ENCODE measurements at regions not wholly inside any gene's neighbourhood (a gene's known extent, or its start where the extent isn't known, plus 50 kb on each side); places are given as distances from the start of the nearest gene placed in this dataset.
"Not testable (repeated sequence)": the region's sequence is repeated elsewhere in the genome, so short reads cannot be mapped to it uniquely, and the experiment has no call there.

- H3K79me2 ChIP-seq (ENCODE audit: control insufficient read depth, insufficient read depth, low read length): no peaks in the 10 kb centered on the region
- WGBS (ENCODE audit: extremely low coverage, insufficient coverage, low lambda C conversion rate): no CpG with 5 or more reads among the region's 3 CpGs
- H4K8ac ChIP-seq (ENCODE audit: low read depth, low read length): no peak overlapping the region
- no peak overlapping the region for H3K4me3 ChIP-seq (ENCODE audit: low read length)
- H3K4me2 ChIP-seq (ENCODE audit: low read length): no peak overlapping the region
- H2BK5ac ChIP-seq (ENCODE audit: low read length): no peak overlapping the region
- no peaks in the 10 kb centered on the region for H3K79me1 ChIP-seq (ENCODE audit: low read length)
- H3K23ac ChIP-seq (ENCODE audit: low read length): no peak overlapping the region
- H4K5ac ChIP-seq (ENCODE audit: low read length): no peak overlapping the region
- H3K27me3 ChIP-seq (ENCODE audit: insufficient read depth, low read length, poor library complexity): no peaks in the 10 kb centered on the region
- H2AK5ac ChIP-seq (ENCODE audit: low read length): no peak overlapping the region
- H2BK15ac ChIP-seq (replicated peaks; ENCODE audit: low read depth): no peak overlapping the region
- H3K27ac ChIP-seq (ENCODE audit: low read depth, low read length): no peak overlapping the region
- H3K18ac ChIP-seq (ENCODE audit: low read length): no peak overlapping the region
- no peak overlapping the region for H3K4ac ChIP-seq (ENCODE audit: low read depth, low read length)
- no peak overlapping the region for H3K56ac ChIP-seq (ENCODE audit: low read length)
- no peaks in the 10 kb centered on the region for H3K4me1 ChIP-seq (ENCODE audit: control insufficient read depth, low read depth, low read length)
- DNase-seq: no peak
- H3K9ac ChIP-seq (ENCODE audit: low read length): no peak overlapping the region
- no peaks in the 10 kb centered on the region for H3K36me3 ChIP-seq (ENCODE audit: control insufficient read depth, insufficient read depth, low read length)
- H2BK120ac ChIP-seq (ENCODE audit: low read depth, low read length): no peak overlapping the region
These were observed 214.5 kb upstream of the ZRANB2 start for GRCh38 chr1:71295350-71295749.

GRCh38 chr1:71294178-71294577, 213.3 kb upstream of the ZRANB2 start:
- H3K18ac ChIP-seq (ENCODE audit: low read length): no peak overlapping the region
- no peaks in the 10 kb centered on the region for H3K79me2 ChIP-seq (ENCODE audit: control insufficient read depth, insufficient read depth, low read length)
- H3K56ac ChIP-seq (ENCODE audit: low read length): no peak overlapping the region
- no peak overlapping the region for H2BK5ac ChIP-seq (ENCODE audit: low read length)
- no peak for DNase-seq
- no peak overlapping the region for H3K23ac ChIP-seq (ENCODE audit: low read length)
- no peak overlapping the region for H4K8ac ChIP-seq (ENCODE audit: low read depth, low read length)
- H3K27me3 ChIP-seq (ENCODE audit: insufficient read depth, low read length, poor library complexity): no peaks in the 10 kb centered on the region
- no peak overlapping the region for H2BK15ac ChIP-seq (replicated peaks; ENCODE audit: low read depth)
- no peak overlapping the region for H2BK120ac ChIP-seq (ENCODE audit: low read depth, low read length)
- H3K4ac ChIP-seq (ENCODE audit: low read depth, low read length): no peak overlapping the region
- H3K36me3 ChIP-seq (ENCODE audit: control insufficient read depth, insufficient read depth, low read length): no peaks in the 10 kb centered on the region
- no peak overlapping the region for H2AK5ac ChIP-seq (ENCODE audit: low read length)
- WGBS (ENCODE audit: extremely low coverage, insufficient coverage, low lambda C conversion rate): no CpG with 5 or more reads among the region's 5 CpGs
- no peak overlapping the region for H3K4me3 ChIP-seq (ENCODE audit: low read length)
- no peaks in the 10 kb centered on the region for H3K4me1 ChIP-seq (ENCODE audit: control insufficient read depth, low read depth, low read length)
- H3K27ac ChIP-seq (ENCODE audit: low read depth, low read length): no peak overlapping the region
- no peaks in the 10 kb centered on the region for H3K79me1 ChIP-seq (ENCODE audit: low read length)
- H3K4me2 ChIP-seq (ENCODE audit: low read length): no peak overlapping the region
- H4K5ac ChIP-seq (ENCODE audit: low read length): no peak overlapping the region
- H3K9ac ChIP-seq (ENCODE audit: low read length): no peak overlapping the region

DNA sequence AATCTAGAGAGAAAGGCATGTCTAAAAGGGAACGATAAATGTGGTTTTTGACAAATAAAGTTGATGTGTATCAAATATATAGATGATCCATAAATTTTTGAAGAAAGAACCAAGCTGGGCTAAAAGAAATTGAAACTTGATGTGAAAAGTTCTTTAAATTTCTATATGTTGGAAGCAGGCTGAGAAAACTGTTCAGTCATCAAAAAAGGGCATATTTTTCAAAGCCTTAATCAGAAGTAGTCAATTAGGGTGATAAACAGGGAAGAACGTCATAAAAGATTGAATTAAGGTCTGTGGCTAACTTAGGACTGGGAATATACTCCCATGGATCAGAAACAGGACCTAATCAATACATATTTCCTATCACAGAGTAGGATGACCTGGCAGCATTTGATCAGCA, 211.4 kb upstream of the ZRANB2 start:
- Histone ChIP-seq H3K27me3 (ENCODE audit: insufficient read depth, low read length, poor library complexity) (no peaks in the 10 kb centered on the region), H3K56ac (ENCODE audit: low read length) (no peak overlapping the region), H2BK15ac (replicated peaks; ENCODE audit: low read depth) (no peak overlapping the region), H2AK5ac (ENCODE audit: low read length) (no peak overlapping the region), H2BK5ac (ENCODE audit: low read length) (no peak overlapping the region), H3K79me2 (ENCODE audit: control insufficient read depth, insufficient read depth, low read length) (no peaks in the 10 kb centered on the region), H3K4me3 (ENCODE audit: low read length) (no peak overlapping the region), H2BK120ac (ENCODE audit: low read depth, low read length) (no peak overlapping the region), H3K4ac (ENCODE audit: low read depth, low read length) (no peak overlapping the region), H3K27ac (ENCODE audit: low read depth, low read length) (no peak overlapping the region), H3K23ac (ENCODE audit: low read length) (no peak overlapping the region), H3K79me1 (ENCODE audit: low read length) (no peaks in the 10 kb centered on the region), H3K9ac (ENCODE audit: low read length) (no peak overlapping the region), H4K5ac (ENCODE audit: low read length) (no peak overlapping the region), H3K18ac (ENCODE audit: low read length) (no peak overlapping the region), H4K8ac (ENCODE audit: low read depth, low read length) (no peak overlapping the region), H3K4me2 (ENCODE audit: low read length) (no peak overlapping the region), H3K36me3 (ENCODE audit: control insufficient read depth, insufficient read depth, low read length) (no peaks in the 10 kb centered on the region), H3K4me1 (ENCODE audit: control insufficient read depth, low read depth, low read length) (no peaks in the 10 kb centered on the region)
- no peak for DNase-seq
- WGBS (ENCODE audit: extremely low coverage, insufficient coverage, low lambda C conversion rate): no CpG with 5 or more reads among the region's 2 CpGs

DNA sequence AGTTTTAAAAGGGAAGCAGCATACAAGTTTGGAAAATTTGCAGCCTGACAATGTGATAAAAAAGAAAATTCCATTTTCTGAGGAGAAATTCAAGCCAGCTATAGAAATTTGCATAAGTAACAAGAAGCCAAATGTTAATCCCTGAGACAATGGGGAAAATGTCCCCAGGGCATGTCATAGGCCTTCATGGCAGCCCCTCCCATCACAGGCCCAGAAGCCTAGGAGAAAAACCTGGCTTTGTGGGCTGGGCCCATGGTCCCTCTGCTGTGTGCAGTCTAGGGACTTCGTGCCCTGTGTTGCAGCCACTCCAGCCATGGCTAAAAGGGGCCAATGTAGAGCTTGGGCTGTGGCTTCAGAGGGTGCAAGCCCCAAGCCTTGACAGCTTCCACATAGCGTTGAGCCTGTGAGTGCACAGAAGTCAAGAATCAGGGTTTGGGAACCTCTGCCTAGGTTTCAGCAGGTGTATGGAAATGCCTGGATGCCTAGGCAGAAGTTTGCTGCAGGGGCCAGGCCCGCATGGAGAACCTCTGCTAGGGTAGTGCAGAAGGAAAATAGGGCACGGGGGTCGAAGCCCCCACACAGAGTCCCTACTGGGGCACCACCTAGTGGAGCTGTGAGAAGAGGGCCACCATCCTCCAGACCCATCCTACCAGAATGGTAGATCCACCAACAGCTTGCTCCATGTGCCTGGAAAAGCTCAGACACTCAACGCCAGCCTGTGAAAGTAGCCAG, 209.8 kb upstream of the ZRANB2 start:
- peak; percentile 33 for DNase-seq
- H3K27me3 ChIP-seq (ENCODE audit: insufficient read depth, low read length, poor library complexity); H3K4ac ChIP-seq (ENCODE audit: low read depth, low read length); H3K79me1 ChIP-seq (ENCODE audit: low read length); H4K5ac ChIP-seq (ENCODE audit: low read length); H3K27ac ChIP-seq (ENCODE audit: low read depth, low read length); H3K56ac ChIP-seq (ENCODE audit: low read length); H2BK120ac ChIP-seq (ENCODE audit: low read depth, low read length); H2BK15ac ChIP-seq (replicated peaks; ENCODE audit: low read depth); H3K23ac ChIP-seq (ENCODE audit: low read length); H3K4me1 ChIP-seq (ENCODE audit: control insufficient read depth, low read depth, low read length); H3K4me3 ChIP-seq (ENCODE audit: low read length); H2AK5ac ChIP-seq (ENCODE audit: low read length); H3K4me2 ChIP-seq (ENCODE audit: low read length); H3K36me3 ChIP-seq (ENCODE audit: control insufficient read depth, insufficient read depth, low read length); H3K79me2 ChIP-seq (ENCODE audit: control insufficient read depth, insufficient read depth, low read length); H3K18ac ChIP-seq (ENCODE audit: low read length); H4K8ac ChIP-seq (ENCODE audit: low read depth, low read length); H3K9ac ChIP-seq (ENCODE audit: low read length); H2BK5ac ChIP-seq (ENCODE audit: low read length): not testable (repeated sequence)
- WGBS (ENCODE audit: extremely low coverage, insufficient coverage, low lambda C conversion rate): no CpG with 5 or more reads among the region's 6 CpGs

DNA sequence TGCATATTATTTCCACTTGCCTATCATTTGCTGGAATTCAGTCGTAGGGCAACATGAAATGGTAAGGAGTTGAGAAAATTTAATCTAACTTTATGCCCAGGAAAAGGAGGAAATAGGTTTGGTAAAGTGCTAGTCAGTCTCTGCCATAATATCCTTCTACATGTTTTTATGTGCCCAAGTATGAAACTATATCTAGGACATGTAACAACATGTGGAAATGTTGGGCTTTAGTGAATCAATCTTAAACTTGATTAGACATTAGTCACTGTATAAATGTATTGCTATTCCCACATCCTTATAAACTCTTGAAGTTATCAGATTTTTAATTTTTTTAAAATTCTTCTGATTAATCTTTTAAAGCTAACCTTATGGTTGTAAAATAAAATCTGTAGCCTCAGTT, 204.7 kb upstream of the ZRANB2 start:
- H3K27me3 ChIP-seq (ENCODE audit: insufficient read depth, low read length, poor library complexity): no peaks in the 10 kb centered on the region
- H3K4me3 ChIP-seq (ENCODE audit: low read length): no peak overlapping the region
- no peak overlapping the region for H3K4ac ChIP-seq (ENCODE audit: low read depth, low read length)
- no peak for DNase-seq
- no peak overlapping the region for H3K18ac ChIP-seq (ENCODE audit: low read length)
- no peaks in the 10 kb centered on the region for H3K4me1 ChIP-seq (ENCODE audit: control insufficient read depth, low read depth, low read length)
- H3K9ac ChIP-seq (ENCODE audit: low read length): no peak overlapping the region
- H2BK5ac ChIP-seq (ENCODE audit: low read length): no peak overlapping the region
- no peak overlapping the region for H2BK15ac ChIP-seq (replicated peaks; ENCODE audit: low read depth)
- H4K5ac ChIP-seq (ENCODE audit: low read length): no peak overlapping the region
- no peaks in the 10 kb centered on the region for H3K36me3 ChIP-seq (ENCODE audit: control insufficient read depth, insufficient read depth, low read length)
- no CpG with 5 or more reads among the region's 1 CpG for WGBS (ENCODE audit: extremely low coverage, insufficient coverage, low lambda C conversion rate)
- H3K27ac ChIP-seq (ENCODE audit: low read depth, low read length): no peak overlapping the region
- H2AK5ac ChIP-seq (ENCODE audit: low read length): no peak overlapping the region
- H3K4me2 ChIP-seq (ENCODE audit: low read length): no peak overlapping the region
- H3K79me2 ChIP-seq (ENCODE audit: control insufficient read depth, insufficient read depth, low read length): no peaks in the 10 kb centered on the region
- H3K79me1 ChIP-seq (ENCODE audit: low read length): no peaks in the 10 kb centered on the region
- H3K23ac ChIP-seq (ENCODE audit: low read length): no peak overlapping the region
- no peak overlapping the region for H4K8ac ChIP-seq (ENCODE audit: low read depth, low read length)
- H3K56ac ChIP-seq (ENCODE audit: low read length): no peak overlapping the region
- H2BK120ac ChIP-seq (ENCODE audit: low read depth, low read length): no peak overlapping the region

DNA sequence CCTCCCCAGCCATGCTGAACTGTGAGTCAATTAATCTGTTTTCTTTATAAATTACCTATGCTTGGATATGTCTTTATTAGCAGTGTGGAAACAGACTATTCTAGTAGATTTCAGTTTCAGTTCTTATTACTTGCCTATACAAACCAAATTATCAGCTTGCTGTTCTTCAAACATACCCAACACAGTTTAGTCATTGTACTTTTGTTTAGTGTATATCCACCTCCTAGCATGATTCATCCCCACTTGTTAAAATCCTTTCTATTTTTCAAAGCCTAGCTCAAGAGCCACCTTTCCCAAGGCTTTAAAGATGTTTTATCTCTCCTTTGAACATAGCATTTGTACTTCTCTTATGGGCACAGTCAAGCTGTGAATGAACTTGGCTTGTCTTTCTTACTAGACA, 195.6 kb upstream of the ZRANB2 start:
- H3K27me3 ChIP-seq (ENCODE audit: insufficient read depth, low read length, poor library complexity): no peaks in the 10 kb centered on the region

More for the DNA sequence above, 195.6 kb upstream of the ZRANB2 start:
- Histone ChIP-seq H3K36me3 (ENCODE audit: control insufficient read depth, insufficient read depth, low read length) (no peaks in the 10 kb centered on the region), H3K79me1 (ENCODE audit: low read length) (no peaks in the 10 kb centered on the region), H3K9ac (ENCODE audit: low read length) (no peak overlapping the region), H3K4me3 (ENCODE audit: low read length) (no peak overlapping the region), H3K18ac (ENCODE audit: low read length) (no peak overlapping the region), H4K5ac (ENCODE audit: low read length) (no peak overlapping the region), H3K79me2 (ENCODE audit: control insufficient read depth, insufficient read depth, low read length) (no peaks in the 10 kb centered on the region), H4K8ac (ENCODE audit: low read depth, low read length) (no peak overlapping the region), H3K23ac (ENCODE audit: low read length) (no peak overlapping the region), H2BK15ac (replicated peaks; ENCODE audit: low read depth) (no peak overlapping the region), H3K27ac (ENCODE audit: low read depth, low read length) (no peak overlapping the region), H2AK5ac (ENCODE audit: low read length) (no peak overlapping the region), H3K56ac (ENCODE audit: low read length) (no peak overlapping the region), H2BK120ac (ENCODE audit: low read depth, low read length) (no peak overlapping the region), H3K4me2 (ENCODE audit: low read length) (no peak overlapping the region), H3K4me1 (ENCODE audit: control insufficient read depth, low read depth, low read length) (no peaks in the 10 kb centered on the region), H3K4ac (ENCODE audit: low read depth, low read length) (no peak overlapping the region), H2BK5ac (ENCODE audit: low read length) (no peak overlapping the region)
- DNase-seq: no peak

All from mesendoderm (in vitro differentiated cells).